GM19463 (cell line): ENCODE measurements at regions not wholly inside any gene's neighbourhood (a gene's known extent, or its start where the extent isn't known, plus 50 kb on each side); places are given as distances from the start of the nearest gene placed in this dataset.

Experiments
- ATAC-seq: cut with Tn5 transposase; IDR thresholded peaks from one replicate; pipeline ENCODE4 v1.9.1; 2021; ENCODE audit warnings: mild to moderate bottlenecking, moderate library complexity; ENCODE audit not compliant: unreplicated experiment

DNA sequence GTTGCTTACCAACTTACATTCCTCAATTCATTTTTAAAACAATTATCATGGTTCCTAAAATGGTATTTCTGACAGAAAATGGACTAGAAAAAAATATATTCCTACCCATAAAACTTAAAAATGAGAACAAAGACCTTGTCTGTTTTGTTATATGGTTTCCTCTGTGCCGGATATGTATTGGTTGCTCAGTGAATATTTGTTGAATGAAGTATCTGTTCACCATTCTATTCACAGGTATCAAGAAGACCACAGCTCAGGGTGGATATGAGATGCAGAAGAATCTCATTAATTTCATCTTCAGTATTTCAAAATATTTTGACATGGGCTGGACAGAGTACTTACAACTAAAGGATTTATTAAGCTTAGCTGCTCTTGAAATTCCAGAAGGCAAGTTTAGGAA lies 58.1 kb downstream of the TUSC7 start:
- no peak for ATAC-seq

DNA sequence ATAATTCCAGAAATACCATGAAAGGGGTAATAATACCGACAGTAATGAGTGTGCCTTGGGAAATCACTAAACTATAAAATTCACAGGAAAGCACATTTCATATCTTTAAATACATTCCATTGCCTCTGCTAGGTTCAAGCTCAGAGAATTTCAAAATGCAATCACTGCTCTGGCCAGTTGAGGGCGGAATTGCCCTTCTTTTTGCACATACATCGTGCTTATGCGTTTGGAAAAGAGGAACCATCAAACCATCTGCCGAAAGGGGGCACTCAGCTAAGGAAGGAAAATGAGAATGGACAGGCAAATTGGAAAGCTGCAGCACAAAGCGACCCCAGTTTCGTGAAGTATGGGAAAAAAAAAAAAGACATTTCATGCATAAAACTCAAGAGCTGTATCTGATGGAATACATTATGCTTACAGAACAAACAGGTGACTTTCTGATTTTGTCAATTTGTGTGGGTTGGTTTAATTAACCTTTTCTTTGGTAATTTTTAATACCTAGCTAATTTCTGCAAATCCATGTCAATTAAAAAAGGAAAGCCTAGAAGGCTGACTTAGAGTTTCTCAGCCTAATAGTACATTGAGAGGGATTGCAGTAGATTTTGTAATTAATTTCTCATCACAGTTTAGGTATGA lies 61.4 kb downstream of the TUSC7 start:
- peak; percentile 99 for ATAC-seq

DNA sequence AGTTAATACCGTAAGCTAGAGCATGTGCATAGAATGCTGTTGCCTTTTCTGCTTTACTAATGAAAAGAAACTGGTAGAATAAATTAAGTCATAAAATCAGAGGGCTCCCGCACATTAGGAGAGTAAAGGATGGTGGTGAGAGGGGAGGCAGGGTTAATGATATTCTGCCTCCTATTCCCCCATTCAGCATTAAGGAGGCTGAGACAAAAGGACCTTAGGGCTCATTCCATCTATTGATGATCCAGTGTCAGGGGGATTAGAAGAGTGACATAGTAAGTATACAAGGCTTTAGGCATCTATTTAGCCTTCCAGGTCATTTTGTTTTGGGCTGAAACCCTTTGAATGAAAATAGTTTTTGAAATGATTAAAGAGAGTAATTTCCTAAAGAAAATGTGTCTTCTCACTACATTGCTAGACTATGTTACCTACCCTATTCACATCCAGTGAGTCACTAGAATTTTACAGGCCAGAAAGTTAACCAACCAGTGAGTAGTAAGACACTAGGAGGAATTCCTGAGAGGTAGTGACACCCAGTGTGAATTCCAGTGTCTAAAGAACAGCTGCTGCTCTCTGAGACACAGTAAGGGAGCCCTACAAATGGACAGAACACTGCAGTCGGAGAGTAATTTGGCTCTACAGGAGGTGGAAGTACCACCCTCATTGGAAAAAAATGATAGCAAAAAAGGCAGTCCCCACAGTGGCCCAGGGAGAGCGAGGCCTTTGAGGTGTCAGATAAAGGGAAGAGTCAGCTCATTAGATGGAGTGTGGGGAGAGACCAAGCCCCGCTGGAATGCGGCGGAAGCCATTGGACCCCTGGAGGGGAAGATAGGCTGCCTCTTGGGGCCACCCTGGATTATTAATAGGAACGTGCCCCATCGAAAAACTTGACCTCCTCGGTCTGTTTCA lies 67.6 kb downstream of the TUSC7 start:
- ATAC-seq, result no peak

DNA sequence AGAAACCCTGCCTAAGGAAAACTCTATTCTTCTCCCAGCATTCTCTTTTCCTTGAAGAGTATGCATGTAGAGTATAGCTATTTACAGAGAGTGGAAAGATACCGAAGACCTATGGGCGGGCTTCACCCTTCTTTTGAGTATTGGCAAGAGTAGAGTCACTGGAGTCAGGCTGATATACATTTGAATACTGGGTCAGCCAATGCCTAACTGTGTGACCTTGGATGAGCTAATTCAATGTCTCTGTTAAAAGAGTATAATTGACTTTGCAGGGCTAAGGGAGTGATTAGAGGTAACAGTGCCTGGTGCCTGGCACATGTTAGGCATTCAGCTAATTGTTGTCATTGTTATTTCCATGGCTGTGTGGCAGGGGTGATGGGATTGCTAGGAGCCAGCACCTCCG lies 75.6 kb downstream of the TUSC7 start:
- ATAC-seq, result no peak

DNA sequence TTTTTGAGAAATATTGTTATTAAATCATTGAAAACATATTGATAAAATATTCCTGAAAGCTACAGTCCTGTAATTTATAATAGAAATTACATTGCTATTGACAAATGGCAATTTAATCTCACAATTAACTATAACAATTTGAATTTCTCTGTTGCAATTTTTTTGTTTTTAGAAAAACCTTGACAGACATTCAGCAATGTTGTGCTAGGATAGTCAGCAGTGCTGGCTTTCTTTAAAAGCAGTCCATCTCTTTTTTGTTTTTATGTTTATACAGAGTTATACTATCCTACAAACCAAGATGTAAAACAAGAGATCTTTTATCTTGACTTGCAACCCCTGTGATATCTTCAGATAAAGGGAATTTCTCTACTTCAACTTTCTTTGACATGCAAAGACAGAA lies 93.1 kb downstream of the TUSC7 start:
- ATAC-seq, result no peak

DNA sequence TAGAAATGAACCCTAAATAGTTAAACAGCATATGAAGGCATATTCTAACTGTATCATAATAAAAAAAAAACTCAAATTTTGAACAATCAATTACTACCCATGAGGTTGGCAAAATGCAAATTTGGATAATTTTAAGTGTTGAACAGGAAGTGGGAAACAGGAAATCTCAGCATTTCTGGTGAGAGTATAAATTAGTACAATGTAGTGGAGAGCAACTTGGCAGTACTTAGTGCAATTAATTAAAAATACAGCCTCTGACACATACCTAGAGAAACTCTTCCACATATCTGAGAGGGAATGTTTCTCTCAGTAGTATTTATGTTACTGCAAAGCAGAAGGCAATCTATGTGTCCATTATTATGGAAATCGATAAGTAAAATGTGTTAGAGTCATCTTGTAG lies 96.8 kb downstream of the TUSC7 start:
- no peak for ATAC-seq

DNA sequence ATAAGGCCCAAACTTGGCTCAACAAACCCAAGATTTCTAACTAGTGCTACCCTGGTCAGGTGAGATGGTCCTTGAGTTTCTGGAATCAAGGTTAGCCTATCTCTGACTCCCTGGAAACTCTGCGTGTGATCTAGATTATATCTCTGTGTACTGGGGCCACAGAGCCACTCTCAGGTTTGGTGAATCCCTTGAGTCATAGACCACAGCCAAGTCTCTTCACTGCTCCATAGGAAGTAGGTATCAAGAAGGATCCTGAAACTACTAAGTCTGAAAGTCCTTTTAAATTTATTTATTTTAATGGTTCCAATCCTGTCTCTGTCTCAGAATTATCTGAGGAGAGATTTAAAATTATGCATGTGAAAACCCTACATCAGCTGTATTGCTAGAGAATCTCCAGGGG lies 99.1 kb downstream of the TUSC7 start:
- no peak for ATAC-seq

DNA sequence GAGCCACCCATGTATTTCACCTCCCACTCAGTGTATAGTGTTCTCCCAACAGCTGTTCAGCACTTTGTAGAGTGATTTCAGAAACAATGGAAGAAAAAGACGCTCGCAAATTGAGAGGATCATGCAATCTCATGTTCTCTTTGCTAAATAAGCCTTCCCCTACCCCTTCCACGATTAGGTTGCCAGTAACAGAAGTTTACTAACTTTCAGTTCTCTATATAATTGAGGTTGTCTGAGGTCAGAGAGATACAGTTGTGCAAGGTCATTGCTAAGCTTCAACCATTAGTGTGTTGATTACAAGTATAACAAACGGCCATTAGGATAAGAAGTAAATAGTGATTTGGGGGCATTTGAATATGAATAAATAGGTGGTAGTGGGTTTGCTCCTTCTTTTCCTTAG lies 99.6 kb downstream of the TUSC7 start:
- no peak for ATAC-seq

DNA sequence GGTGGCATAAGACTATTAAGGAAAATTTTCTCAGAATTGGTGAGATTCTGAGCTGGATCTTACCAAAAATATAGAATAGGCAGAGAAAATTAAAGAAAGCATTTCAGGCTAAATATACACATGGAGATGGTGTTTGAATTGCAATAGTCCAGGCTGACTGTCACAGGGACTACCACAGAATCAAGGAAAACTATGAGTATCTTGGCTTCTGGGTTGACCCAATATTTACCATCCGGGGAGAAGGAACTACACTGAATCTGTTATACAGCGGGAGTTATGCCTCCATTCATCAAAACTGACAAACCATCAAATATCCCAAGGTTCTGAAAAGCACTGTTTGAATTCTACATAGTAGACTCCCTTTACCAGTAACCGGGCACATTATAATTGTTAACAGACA lies 102.2 kb downstream of the TUSC7 start:
- no peak for ATAC-seq

DNA sequence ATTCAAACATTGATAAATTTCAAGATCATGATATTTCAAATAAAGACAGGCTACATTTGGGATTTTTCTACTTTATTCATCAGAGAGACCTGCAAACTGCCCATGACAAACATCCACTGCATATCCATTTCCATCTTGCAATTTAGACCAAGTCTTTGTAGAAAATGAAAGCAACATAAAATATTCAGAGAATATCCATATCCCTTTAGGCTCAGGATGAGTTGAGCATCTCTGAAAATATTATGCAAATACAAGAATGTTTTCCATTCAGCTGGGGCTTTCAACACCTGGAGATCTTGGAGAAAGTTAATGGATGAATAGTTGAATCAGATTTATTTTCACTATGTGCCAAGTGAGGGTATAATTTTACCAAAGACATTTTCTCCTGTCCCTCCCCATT lies 103.4 kb downstream of the TUSC7 start:
- no peak for ATAC-seq

DNA sequence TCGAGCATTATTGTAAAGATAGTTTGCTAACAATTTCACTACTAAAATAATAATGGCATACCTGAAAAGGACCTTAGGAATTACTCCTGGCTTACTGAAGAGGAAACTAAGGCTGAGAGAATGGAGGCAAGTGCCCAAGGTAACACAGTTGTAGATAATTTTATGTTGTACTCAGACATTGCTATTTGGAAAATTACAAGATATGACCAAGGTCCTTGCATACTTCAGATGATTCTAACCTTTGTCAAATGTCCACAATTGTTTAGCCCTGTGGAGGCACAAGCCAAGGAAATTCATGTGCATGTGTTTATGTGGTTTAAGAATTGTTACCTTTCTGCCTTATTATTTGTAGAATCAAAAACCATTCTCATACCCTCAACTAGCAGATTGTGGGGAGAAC lies 105.7 kb downstream of the TUSC7 start:
- ATAC-seq, result no peak

DNA sequence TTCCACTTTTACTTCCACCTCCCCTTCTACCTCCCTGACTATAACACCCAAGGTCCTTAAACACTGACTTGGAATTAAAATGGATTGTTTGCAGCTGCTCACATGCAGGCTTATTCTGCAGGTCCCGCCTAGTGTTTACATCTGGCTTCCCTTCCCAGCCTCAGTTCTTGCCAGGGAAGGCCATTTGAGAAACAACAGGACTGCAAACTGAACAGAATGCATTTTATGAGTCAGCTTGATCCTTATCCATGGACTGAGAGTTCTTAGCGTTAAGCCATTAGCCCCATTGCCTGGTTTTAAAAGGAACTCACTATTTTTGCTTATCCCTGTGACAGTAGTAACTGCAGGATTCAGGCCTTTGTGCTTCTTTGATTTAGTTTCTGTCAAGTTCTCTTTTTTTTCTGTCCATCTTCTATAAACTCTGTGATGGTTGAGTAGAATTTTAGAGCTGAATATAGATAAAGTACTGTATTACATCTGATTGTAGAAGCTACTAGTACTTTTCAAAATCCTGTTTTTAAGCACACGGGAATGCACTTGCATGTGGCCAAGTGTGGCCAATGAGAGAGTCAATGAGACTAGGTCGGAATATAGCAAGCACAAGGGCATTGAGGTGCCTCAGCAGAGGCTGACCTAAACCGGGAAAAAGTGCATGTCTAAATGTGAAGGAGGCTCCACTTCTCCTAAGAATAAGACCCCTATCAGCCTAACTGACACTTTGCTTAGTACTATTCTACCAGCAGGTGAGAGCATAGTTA lies 106.4 kb downstream of the TUSC7 start:
- ATAC-seq, result no peak

DNA sequence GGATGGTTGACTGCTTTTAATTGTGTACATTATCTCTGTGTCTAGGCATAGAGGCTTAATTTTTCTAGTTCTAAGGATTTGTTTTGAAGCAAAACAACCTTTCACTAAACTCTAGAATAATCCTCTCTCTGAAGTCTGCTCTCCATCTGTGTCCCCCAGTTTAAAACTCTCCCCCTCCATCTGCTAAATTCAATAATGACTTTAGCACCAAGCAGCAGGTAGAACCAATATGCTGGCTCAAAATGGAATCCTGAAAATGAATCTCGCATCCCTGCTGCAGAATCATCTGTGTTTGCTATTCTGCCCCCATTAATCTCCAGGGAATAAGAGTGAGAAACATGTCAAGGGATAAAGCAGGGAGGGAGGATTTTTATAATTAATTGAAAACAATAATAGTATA lies 111.8 kb downstream of the TUSC7 start:
- ATAC-seq, result no peak

DNA sequence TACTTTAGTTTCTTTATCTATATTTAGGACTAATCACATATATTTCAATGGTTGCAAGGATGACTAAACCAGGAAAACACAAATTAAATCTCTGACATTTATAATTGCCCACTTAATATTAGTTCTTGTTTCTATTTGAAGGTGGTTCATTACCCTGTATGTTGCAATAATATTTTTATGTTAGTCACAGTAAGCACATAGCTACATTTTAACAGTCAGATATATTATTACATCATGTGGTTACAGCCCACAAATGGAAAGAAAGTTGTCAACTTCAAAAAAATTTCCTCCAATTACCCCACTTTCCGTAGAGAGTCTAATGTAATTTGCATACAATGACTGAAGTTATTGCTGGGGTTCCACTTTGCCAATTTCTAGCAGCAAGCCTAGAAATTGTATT lies 114.6 kb downstream of the TUSC7 start:
- ATAC-seq, result no peak

DNA sequence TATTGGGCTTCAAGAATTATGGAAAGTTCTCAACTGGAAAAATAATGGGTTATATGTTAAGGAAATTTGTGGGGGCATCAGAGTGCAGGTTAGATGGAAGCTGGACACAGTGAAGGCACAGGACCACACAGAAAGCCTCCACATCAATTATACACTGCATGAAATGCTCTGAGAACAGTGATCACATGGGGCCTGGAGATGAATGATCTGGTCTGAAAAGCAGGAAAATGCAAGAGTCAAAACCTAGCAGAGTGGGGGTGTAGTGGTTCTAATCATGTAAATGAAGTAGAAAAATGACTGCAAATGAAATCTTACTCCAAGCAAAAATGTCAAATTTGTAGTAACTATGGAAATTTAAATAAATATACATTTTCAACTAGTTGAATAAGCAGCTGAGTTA lies 123.6 kb downstream of the TUSC7 start:
- no peak for ATAC-seq

DNA sequence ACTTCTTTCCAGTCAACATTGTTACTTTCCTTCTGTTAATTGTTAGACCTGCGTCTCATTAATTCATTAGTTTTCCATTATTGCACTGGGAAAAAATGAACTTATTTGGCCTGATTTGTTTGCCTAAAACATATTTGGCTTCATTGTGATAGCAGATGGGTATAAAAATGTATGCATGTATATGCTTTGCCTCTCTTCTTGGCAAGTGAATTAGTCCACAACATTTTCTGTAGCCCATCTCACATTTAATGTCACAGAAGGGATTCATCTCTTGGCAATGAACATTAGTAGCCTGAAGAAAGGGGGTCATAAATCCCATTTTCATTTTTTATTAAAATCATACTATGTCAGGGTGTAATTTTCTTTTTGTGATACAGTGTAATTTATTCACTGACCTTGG lies 125.2 kb downstream of the TUSC7 start:
- no peak for ATAC-seq

DNA sequence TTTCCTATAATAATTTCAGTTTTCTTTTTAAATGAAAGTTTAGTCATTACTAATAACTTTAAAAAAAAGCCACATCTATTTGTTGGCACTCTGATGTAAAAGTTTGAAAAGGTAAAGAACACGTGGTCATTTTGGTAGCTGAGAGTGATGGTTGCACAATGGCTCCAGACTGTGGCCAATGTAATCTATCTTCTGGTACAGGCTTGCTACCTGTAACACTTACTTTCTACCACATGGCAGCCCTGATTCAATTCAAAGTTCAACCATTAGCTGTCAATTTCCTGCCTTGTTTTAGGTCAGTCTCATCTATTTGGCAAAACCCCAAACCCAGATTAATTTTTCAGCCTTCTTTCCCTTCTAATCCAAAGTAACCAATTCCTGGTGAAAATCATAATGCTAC lies 126.1 kb downstream of the TUSC7 start:
- no peak for ATAC-seq

DNA sequence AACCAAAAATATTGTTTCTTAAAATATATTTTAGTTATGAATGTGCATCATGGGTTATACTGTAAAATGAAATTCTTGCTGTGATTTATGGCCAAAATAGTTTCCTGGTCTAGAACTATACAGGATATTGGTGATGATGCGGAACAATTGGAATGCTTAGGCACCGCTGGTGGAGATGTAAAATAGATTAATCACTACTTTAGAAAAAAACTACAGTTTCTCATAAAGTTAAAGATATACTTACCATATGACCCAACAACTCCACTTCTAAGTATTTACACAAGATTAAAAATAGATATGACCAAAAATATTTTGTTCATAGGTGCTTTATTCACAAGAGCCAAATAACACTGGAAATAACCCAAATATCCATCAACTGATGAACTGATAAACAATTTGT lies 126.7 kb downstream of the TUSC7 start:
- ATAC-seq, result no peak

DNA sequence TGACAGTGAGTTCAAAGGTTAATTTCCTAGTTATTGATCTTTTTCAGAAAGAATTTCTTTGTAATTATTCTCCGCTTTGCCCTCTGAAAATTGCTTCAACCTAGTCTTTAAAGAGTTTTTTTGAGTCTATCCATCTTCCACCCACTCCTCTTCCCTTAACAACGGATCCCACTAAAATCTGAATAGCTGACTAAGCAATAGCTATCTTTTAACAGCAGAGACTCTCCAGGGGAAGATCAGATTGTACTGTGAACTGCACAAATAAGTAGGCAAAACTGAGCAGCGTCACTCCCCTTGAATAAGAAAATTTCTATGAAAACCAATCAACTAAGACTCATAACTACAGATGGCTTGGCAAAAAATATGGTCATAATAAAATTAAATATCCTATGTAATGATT lies 127.9 kb downstream of the TUSC7 start:
- no peak for ATAC-seq

DNA sequence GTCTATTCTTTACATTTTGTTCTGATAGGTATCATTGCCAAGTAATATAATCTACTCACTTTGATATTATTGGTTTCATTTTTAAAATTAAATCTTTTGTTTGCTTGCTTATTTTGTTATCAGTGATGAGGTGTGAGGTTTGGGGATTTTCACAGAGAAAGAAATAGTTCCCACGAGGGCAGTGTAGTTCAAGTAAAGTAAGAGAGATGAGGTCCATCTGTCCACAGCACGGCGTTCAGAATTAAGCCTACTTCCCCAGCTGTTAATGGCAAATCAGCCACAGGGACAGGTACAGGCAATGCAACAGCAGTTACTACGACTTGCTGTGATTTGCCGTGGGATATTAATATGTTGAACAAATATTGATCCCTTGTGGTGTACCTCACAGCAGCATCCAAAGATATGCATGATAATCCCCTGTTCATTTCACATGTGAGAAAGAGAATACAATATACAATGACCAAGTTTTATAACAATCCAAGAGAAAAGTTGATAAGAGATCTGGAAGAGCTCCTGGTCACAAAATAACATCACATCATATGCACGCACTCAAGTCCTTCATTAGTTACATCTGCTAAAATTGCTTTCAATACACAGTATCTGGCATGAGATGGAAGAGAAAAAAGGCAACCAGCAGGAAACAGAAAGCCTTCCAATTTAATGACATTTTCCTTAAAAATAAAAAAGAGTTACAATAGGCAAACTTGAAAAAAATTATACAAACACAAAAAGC lies 131.6 kb downstream of the TUSC7 start:
- no peak for ATAC-seq

DNA sequence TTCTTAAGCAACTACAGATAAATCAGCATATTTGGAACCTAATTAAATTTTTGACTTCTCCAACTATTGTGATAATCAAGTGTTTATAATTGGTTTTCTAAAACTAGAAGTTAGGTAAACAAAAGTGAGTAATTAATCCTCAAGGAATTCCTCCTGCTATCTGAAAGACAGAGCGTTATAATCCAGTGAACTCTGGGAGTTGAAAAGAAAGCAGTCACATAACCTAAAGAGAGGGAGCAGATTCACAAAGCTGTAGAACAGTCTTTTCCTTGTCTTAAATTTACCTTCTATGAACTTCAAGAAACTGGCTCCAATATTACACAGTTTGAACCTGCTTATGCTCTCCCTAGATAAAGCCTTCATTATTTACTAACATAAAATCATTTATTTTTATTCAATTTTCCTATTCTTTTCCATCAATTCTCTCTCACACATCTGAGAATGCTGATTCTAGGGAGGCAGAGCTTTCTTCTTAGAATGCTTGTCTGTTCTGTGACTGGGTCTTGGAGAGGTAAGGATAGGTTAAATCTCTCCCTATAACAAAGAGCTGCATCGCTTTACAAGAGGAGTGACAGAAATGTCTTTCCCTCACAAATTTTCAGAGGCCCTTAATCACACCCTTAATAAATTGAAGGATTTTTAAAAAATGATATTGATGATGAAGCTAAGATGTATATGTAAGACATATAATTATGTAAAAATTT lies 132.8 kb downstream of the TUSC7 start:
- no peak for ATAC-seq
